Limb (tissue), 2 donors: ENCODE measurements at regions not wholly inside any gene's neighbourhood (a gene's known extent, or its start where the extent isn't known, plus 50 kb on each side); places are given as distances from the start of the nearest gene placed in this dataset.
"Not testable (repeated sequence)": the region's sequence is repeated elsewhere in the genome, so short reads cannot be mapped to it uniquely, and the experiment has no call there.

ENCODE experiments used
- DNase-seq, 2 donors: peaks; one replicate each; pipeline ENCODE4 v3.0.0-alpha.2; 2016; ENCODE audit errors: extremely low spot score in 2 of 2

DNA sequence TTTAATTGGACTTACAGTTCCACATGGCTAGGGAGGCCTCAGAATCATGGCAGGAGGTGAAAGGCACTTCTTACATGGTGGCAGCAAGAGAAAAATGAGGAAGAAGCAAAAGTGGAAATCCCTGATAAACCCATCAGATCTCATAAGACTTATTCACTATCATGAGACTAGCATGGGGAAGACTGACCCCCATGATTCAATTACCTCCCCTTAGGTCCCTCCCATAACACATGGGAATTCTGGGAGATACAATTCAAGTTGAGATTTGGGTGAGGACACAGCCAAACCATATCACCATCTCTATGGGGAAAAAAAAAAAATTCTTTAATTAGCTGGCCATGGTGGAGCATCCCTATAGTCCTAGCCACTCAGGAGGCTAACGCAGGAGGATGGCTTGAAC, 53.9 kb upstream of the LPAR1 start:
- DNase-seq = not testable (repeated sequence)
